DMS53 (cell line): ENCODE measurements at regions not wholly inside any gene's neighbourhood (a gene's known extent, or its start where the extent isn't known, plus 50 kb on each side); places are given as distances from the start of the nearest gene placed in this dataset.
"Not testable (repeated sequence)": the region's sequence is repeated elsewhere in the genome, so short reads cannot be mapped to it uniquely, and the experiment has no call there.

ENCODE experiments used
- DNase-seq: peaks from one replicate; lab custom pipeline; 2025; lab: John Stamatoyannopoulos, UW

- DNase-seq = no peak
Observed at GRCh38 chr2:145925591-145925990, 1405.7 kb upstream of the ZEB2 start.

- DNase-seq = no peak
Observed at GRCh38 chr2:145919477-145919876, 1399.6 kb upstream of the ZEB2 start.

GRCh38 chr2:145918951-145919350 is 1399.0 kb upstream of the ZEB2 start:
- no peak for DNase-seq

GRCh38 chr2:145916799-145917198 is 1396.9 kb upstream of the ZEB2 start:
- no peak for DNase-seq

- DNase-seq = no peak
Observed at GRCh38 chr2:145914716-145915115, 1394.8 kb upstream of the ZEB2 start.

- DNase-seq = no peak
Observed at GRCh38 chr2:145910416-145910815, 1390.5 kb upstream of the ZEB2 start.

GRCh38 chr2:145909766-145910165 is 1389.8 kb upstream of the ZEB2 start:
- DNase-seq = no peak

GRCh38 chr2:145909175-145909755 is 1389.3 kb upstream of the ZEB2 start:
- DNase-seq = no peak

- DNase-seq = peak; percentile 49
Observed at GRCh38 chr2:145906354-145906753, 1386.4 kb upstream of the ZEB2 start.

GRCh38 chr2:145905371-145905770 is 1385.5 kb upstream of the ZEB2 start:
- no peak for DNase-seq

- no peak for DNase-seq
Observed at GRCh38 chr2:145897151-145897550, 1377.2 kb upstream of the ZEB2 start.

GRCh38 chr2:145887915-145888314 is 1368.0 kb upstream of the ZEB2 start:
- no peak for DNase-seq

- not testable (repeated sequence) for DNase-seq
Observed at GRCh38 chr2:145880997-145881396, 1361.1 kb upstream of the ZEB2 start.

- no peak for DNase-seq
Observed at GRCh38 chr2:145875016-145875415, 1355.1 kb upstream of the ZEB2 start.

GRCh38 chr2:145874466-145874865 is 1354.5 kb upstream of the ZEB2 start:
- DNase-seq = no peak

GRCh38 chr2:145864501-145864900 is 1344.6 kb upstream of the ZEB2 start:
- no peak for DNase-seq

GRCh38 chr2:145861940-145862339 is 1342.0 kb upstream of the ZEB2 start:
- DNase-seq = no peak

- no peak for DNase-seq
Observed at GRCh38 chr2:145860083-145860482, 1340.2 kb upstream of the ZEB2 start.

GRCh38 chr2:145855142-145855541 is 1335.2 kb upstream of the ZEB2 start:
- DNase-seq = no peak

- no peak for DNase-seq
Observed at GRCh38 chr2:145854039-145854755, 1334.3 kb upstream of the ZEB2 start.

GRCh38 chr2:145851730-145852129 is 1331.8 kb upstream of the ZEB2 start:
- no peak for DNase-seq

GRCh38 chr2:145849466-145849865 is 1329.5 kb upstream of the ZEB2 start:
- DNase-seq = no peak

- peak; percentile 37 for DNase-seq
Observed at GRCh38 chr2:145846982-145847381, 1327.1 kb upstream of the ZEB2 start.

GRCh38 chr2:145845923-145846322 is 1326.0 kb upstream of the ZEB2 start:
- DNase-seq = peak; percentile 12
